CD4-positive, alpha-beta memory T cell (primary cell): ENCODE measurements at regions not wholly inside any gene's neighbourhood (a gene's known extent, or its start where the extent isn't known, plus 50 kb on each side); places are given as distances from the start of the nearest gene placed in this dataset.

Source experiments
- CTCF ChIA-PET: fragments of 350-600 bp; sonication (Branson Sonifier 250); formaldehyde crosslinking; loops from one replicate; lab custom pipeline; 2021; ENCODE audit warnings: inconsistent platforms; ENCODE audit not compliant: partially characterized antibody; lab: Charles Lee
- POLR2A ChIA-PET: fragments of 350-600 bp; sonication (Branson Sonifier 250); formaldehyde crosslinking; loops from one replicate; lab custom pipeline; 2021; ENCODE audit not compliant: partially characterized antibody; lab: Charles Lee
- DNase-seq, 5 donors: peaks; one replicate each; pipeline versions ENCODE4 v3.0.0 to v3.0.0-alpha.2; 2020 to 2022; ENCODE audit warnings: mixed read lengths in 1 of 5
- H3K27ac ChIP-seq: one replicate; pipeline ENCODE4 v1.7.0; 2013; ENCODE audit warnings: low read depth, low read length
- H3K27me3 ChIP-seq: 2 replicates; pipeline ENCODE4 v1.7.0; 2013; ENCODE audit warnings: mild to moderate bottlenecking, low read length, moderate library complexity; ENCODE audit not compliant: insufficient read depth
- H3K36me3 ChIP-seq: 2 replicates; pipeline ENCODE4 v1.7.0; 2013; ENCODE audit warnings: mild to moderate bottlenecking, low read length, moderate library complexity; ENCODE audit not compliant: insufficient read depth
- H3K4me1 ChIP-seq: 2 replicates; pipeline ENCODE4 v1.7.0; 2013; ENCODE audit warnings: mild to moderate bottlenecking, low read length, moderate library complexity; ENCODE audit not compliant: insufficient read depth
- H3K4me3 ChIP-seq, 2 donors: one replicate each; pipeline ENCODE4 v1.7.0; 2013; ENCODE audit warnings: low read length in 2 of 2, mild to moderate bottlenecking in 1 of 2
- H3K9me3 ChIP-seq, 2 donors: one replicate each; pipeline ENCODE4 v1.7.0; 2013; ENCODE audit warnings: low read length in 2 of 2, control low read depth in 1 of 2; ENCODE audit not compliant: control insufficient read depth in 1 of 2
- H3K27ac Mint-ChIP-seq, 7 donors: one replicate each; pipeline ENCODE4 v1.8.0; 2020 to 2021; ENCODE audit warnings: mixed read lengths in 7 of 7, mild to moderate bottlenecking in 6 of 7, inconsistent platforms in 3 of 7, moderate library complexity in 3 of 7
- H3K27me3 Mint-ChIP-seq, 2 donors: one replicate each; pipeline ENCODE4 v1.8.0; 2020 to 2021; ENCODE audit warnings: mixed read lengths in 2 of 2
- H3K36me3 Mint-ChIP-seq, 2 donors: one replicate each; pipeline ENCODE4 v1.8.0; 2020 to 2021; ENCODE audit warnings: mixed read lengths in 2 of 2, inconsistent platforms in 1 of 2, mild to moderate bottlenecking in 1 of 2
- H3K4me1 Mint-ChIP-seq, 4 donors: one replicate each; pipeline ENCODE4 v1.8.0; 2020 to 2021; ENCODE audit warnings: mixed read lengths in 4 of 4, mild to moderate bottlenecking in 1 of 4
- H3K4me3 Mint-ChIP-seq, 8 donors: one replicate each; pipeline ENCODE4 v1.8.0; 2020 to 2021; ENCODE audit warnings: mixed read lengths in 8 of 8, mild to moderate bottlenecking in 7 of 8, moderate library complexity in 6 of 8, inconsistent platforms in 3 of 8
- H3K9me3 Mint-ChIP-seq, 8 donors: one replicate each; pipeline ENCODE4 v1.8.0; 2020 to 2021; ENCODE audit warnings: mixed read lengths in 8 of 8, mild to moderate bottlenecking in 5 of 8, inconsistent platforms in 3 of 8, moderate library complexity in 1 of 8
- intact Hi-C: fragments of 100-400 bp; cut with micrococcal nuclease; formaldehyde crosslinking; loops from one replicate; pipeline ENCODE4 v1.15.1; 2023

DNA sequence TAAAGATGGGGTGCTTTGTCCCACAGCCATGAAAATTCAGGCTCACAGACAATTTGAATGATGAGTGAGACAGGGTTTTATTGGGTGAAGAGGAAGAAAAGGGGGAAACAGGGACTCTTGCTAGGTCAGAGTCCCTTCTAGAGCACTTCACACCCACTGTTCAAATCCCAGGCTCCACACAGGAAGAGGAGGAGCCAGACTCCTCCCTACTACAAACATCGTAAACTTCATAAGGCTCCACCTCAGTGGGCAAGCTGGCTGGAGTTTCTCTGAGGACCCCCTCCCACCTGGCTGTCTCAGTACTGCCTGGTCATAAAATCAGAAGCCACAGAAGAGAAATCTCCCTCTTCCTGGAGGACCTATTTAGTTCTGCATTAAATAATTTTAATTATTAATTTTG, 80.3 kb upstream of the KCNMB2 start:
- no peaks in the 10 kb centered on the region for H3K36me3 ChIP-seq
- no peak overlapping the region for H3K4me3 ChIP-seq
- no peak for DNase-seq
- intact Hi-C loops = no loop called here
- CTCF ChIA-PET = no interaction called here
- Mint-ChIP-seq H3K9me3 (no peaks in the 10 kb centered on the region), H3K4me3 (no peak overlapping the region), H3K27ac (no peak overlapping the region), H3K4me1 (peaks cover 0 to 2% (median 0%) of the 10 kb centered on the region in 4 donors), H3K36me3 (no peaks in the 10 kb centered on the region), H3K27me3 (peaks cover 6 to 10% of the 10 kb centered on the region in 2 donors)
- no peaks in the 10 kb centered on the region for H3K27me3 ChIP-seq
- no peak overlapping the region for H3K27ac ChIP-seq
- POLR2A ChIA-PET = no interaction called here
- no peaks in the 10 kb centered on the region for H3K4me1 ChIP-seq
- no peaks in the 10 kb centered on the region for H3K9me3 ChIP-seq

DNA sequence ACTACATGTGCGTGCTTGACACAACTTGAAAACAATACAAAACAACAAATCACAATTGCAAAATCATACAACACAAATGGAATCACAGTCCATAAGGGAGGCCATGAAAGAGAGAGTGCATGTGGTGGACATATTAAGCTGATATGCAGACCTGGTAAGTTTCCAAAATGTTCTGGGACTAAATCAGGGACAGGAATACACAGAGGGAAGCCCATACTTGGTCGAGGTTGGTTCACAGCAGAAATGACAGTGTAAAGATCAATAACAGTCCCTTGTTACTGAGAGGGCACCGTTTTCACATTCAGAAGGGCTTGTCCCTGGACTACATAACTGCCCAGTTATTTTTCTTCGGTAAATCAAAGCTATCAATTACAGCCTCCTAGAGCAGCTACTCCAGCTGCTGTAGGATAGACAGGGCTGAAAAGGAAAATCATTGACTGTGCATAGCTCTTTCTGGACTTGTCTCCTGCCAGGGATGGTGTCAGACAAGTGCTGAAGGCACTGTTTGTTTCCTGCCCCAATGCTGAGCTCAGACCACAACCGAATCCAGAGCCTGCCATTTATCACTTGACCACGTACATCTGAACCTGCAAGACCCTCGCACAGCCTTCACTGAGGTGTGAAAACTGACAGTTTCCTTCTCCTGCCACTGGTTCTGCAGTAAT, 79.5 kb upstream of the KCNMB2 start:
- Mint-ChIP-seq H3K27me3 (peaks cover 6 to 16% of the 10 kb centered on the region in 2 donors), H3K9me3 (no peaks in the 10 kb centered on the region), H3K36me3 (no peaks in the 10 kb centered on the region), H3K4me1 (peaks cover 0 to 2% (median 0%) of the 10 kb centered on the region in 4 donors), H3K4me3 (no peak overlapping the region), H3K27ac (no peak overlapping the region)
- ChIA-PET POLR2A (no interaction called here), CTCF (interaction anchor here (1.1 kb wide), 1 partner anchor 10 kb away, joined by 3 read pairs; no protein-coding TSS in a partner anchor)
- H3K27me3 ChIP-seq = no peaks in the 10 kb centered on the region
- H3K36me3 ChIP-seq = no peaks in the 10 kb centered on the region
- no peaks in the 10 kb centered on the region for H3K4me1 ChIP-seq
- intact Hi-C loops = no loop called here
- no peak overlapping the region for H3K27ac ChIP-seq
- H3K4me3 ChIP-seq = no peak overlapping the region
- H3K9me3 ChIP-seq = no peaks in the 10 kb centered on the region
- no peak for DNase-seq

DNA sequence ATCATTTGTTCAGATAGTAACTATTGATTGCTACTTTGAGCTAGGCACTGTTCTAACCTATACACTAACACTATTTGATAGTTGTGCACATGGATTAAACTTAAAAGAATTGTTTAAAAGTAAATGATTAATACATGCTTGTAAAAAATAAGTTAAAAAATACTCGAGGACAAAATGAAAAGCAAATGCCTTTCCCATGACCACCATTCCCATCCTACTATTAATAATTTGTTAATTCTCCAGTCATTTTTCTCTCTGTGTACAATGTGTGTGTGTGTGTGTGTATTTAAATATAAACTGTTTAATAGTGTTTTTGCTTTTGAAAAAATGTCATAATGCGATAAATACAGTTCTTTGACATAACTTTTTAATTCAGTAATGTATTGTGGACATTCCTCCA, 78.7 kb upstream of the KCNMB2 start:
- peaks cover 0 to 2% (median 0%) of the 10 kb centered on the region in 4 donors for H3K4me1 Mint-ChIP-seq
- POLR2A ChIA-PET = no interaction called here
- H3K4me3 ChIP-seq = no peak overlapping the region

DNA sequence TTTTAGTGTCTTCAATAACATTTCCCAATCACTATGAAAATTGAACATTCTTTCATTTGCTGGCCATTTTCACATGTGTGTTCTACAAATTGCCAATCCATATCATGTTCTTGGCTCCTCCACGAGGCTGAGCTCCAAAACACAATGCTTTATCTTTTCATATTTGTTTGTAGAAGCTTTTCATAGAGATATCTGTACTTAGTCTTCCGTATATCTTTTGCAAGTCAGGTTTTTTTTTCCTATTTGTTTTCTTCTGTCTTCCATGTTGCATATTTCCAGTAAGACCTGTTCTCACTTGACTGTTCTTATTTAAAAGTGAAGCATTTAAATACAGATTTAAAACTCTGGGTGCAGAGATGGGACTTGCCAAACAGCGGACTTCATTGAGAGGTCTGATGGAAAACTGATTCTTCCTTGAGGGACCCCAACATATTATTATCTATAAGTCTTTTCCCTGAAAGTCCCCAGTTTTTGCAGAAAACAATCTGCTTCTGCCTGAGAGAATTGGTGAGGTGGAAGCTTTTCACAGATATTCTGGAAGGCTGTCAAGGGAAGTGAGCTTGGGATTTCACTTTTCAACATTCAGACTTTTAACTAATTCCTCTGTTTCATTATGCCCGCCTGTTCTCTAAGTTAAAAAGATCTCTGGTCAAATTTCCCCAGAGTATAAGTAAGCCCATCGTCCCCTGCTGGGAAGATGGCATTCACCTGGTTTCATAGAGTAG, 77.8 kb upstream of the KCNMB2 start:
- H3K4me1 Mint-ChIP-seq = peaks cover 0 to 2% (median 0%) of the 10 kb centered on the region in 4 donors
- Histone ChIP-seq H3K4me3 (no peak overlapping the region), H3K36me3 (no peaks in the 10 kb centered on the region), H3K9me3 (no peaks in the 10 kb centered on the region), H3K27ac (no peak overlapping the region), H3K27me3 (no peaks in the 10 kb centered on the region), H3K4me1 (no peaks in the 10 kb centered on the region)
- H3K27ac Mint-ChIP-seq = no peak overlapping the region
- peaks cover 0 to 1% (median 0%) of the 10 kb centered on the region in 8 donors for H3K9me3 Mint-ChIP-seq
- no peak overlapping the region for H3K4me3 Mint-ChIP-seq
- no peak for DNase-seq
- intact Hi-C loops = no loop called here
- POLR2A ChIA-PET = no interaction called here
- no peaks in the 10 kb centered on the region for H3K36me3 Mint-ChIP-seq
- CTCF ChIA-PET = no interaction called here
- peaks cover 17 to 19% of the 10 kb centered on the region in 2 donors for H3K27me3 Mint-ChIP-seq

More for the DNA sequence above, 78.7 kb upstream of the KCNMB2 start:
- intact Hi-C loops = no loop called here
- DNase-seq = no peak
- Histone ChIP-seq H3K4me1 (no peaks in the 10 kb centered on the region), H3K9me3 (no peaks in the 10 kb centered on the region), H3K27me3 (no peaks in the 10 kb centered on the region), H3K36me3 (no peaks in the 10 kb centered on the region), H3K27ac (no peak overlapping the region)
- no peaks in the 10 kb centered on the region for H3K9me3 Mint-ChIP-seq
- H3K27me3 Mint-ChIP-seq = peaks cover 9 to 18% of the 10 kb centered on the region in 2 donors
- CTCF ChIA-PET = interaction anchor here (1.1 kb wide), 1 partner anchor 11 kb away, joined by 3 read pairs; no protein-coding TSS in a partner anchor
- H3K36me3 Mint-ChIP-seq = no peaks in the 10 kb centered on the region
- no peak overlapping the region for H3K27ac Mint-ChIP-seq
- H3K4me3 Mint-ChIP-seq = no peak overlapping the region

DNA sequence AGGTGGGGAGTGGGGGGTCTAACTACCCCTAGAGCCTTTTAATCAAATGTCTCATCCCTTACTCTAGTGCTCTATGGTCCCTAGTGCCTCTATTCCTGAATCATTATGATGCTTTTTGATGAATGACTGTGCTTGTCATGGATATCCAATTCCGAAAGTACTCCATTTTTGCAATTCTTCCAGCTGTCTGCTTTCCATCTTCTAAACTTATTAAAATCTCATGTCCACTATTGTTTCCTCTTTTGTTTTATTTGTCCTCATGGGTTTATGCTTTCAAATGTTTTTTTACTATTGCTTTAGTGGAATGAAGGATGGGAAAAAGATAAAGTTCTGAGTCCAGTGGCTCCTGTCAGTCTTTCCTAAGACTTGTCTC, 77.2 kb upstream of the KCNMB2 start:
- H3K4me1 ChIP-seq = no peaks in the 10 kb centered on the region
- ChIA-PET CTCF (no interaction called here), POLR2A (no interaction called here)
- Mint-ChIP-seq H3K27me3 (peaks cover 17 to 19% of the 10 kb centered on the region in 2 donors), H3K4me3 (no peak overlapping the region), H3K9me3 (peaks cover 0 to 1% (median 0%) of the 10 kb centered on the region in 8 donors), H3K27ac (no peak overlapping the region), H3K36me3 (no peaks in the 10 kb centered on the region), H3K4me1 (peaks cover 0 to 2% (median 0%) of the 10 kb centered on the region in 4 donors)
- no peaks in the 10 kb centered on the region for H3K9me3 ChIP-seq
- H3K4me3 ChIP-seq = no peak overlapping the region
- H3K36me3 ChIP-seq = no peaks in the 10 kb centered on the region
- intact Hi-C loops = no loop called here
- DNase-seq = no peak
- H3K27ac ChIP-seq = no peak overlapping the region
- no peaks in the 10 kb centered on the region for H3K27me3 ChIP-seq

DNA sequence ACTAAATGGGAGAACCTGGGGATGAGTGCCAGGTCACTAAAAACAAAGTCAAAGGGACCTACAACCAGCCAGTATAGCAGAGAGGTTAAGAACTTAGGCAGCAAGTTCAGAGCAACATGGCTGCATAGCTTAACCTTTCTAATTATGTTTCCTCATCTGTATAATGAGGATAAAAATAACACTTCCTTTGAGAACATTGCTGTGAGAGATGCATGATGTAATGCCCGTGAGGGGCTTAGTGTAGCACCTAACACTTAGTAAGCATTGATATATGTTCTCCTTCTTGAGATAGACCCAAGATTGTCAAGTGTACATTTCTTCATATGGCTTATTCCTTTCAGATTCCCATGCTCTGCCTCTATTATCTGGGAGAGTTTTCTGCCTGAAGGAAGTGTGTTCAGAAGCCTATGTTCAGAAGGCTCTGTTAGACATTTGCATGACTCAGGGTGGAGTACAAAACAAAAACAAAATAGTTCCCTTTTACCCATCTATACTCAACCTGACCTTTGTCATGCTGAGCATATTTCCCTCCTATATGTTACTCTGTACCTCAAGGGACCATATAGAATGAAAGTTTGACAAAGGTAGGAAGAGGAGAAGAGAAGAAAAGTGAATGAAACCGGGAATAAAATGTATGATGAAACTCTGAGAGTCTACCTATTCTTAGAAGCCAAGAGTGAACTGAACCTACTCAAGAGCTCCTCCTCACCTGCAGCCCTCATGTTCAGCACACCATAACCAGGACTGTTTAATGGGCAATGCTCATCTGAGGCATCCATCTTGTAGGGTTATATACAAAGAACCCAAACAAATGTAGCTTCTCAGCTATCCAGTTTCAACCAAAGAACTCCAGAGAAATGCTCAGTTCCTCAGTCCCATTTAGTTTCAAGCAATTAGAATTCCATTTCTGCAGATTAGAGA, 70.7 kb upstream of the KCNMB2 start:
- intact Hi-C loops = no loop called here
- H3K4me1 Mint-ChIP-seq = no peaks in the 10 kb centered on the region
- Histone ChIP-seq H3K27ac (no peak overlapping the region), H3K4me1 (no peaks in the 10 kb centered on the region), H3K27me3 (no peaks in the 10 kb centered on the region), H3K9me3 (no peaks in the 10 kb centered on the region), H3K36me3 (no peaks in the 10 kb centered on the region), H3K4me3 (no peak overlapping the region)
- H3K27me3 Mint-ChIP-seq = peaks cover 14 to 18% of the 10 kb centered on the region in 2 donors
- peaks cover 0 to 3% (median 0%) of the 10 kb centered on the region in 8 donors for H3K9me3 Mint-ChIP-seq
- H3K27ac Mint-ChIP-seq = no peak overlapping the region
- CTCF ChIA-PET = no interaction called here
- no peaks in the 10 kb centered on the region for H3K36me3 Mint-ChIP-seq
- DNase-seq = no peak
- no peak overlapping the region for H3K4me3 Mint-ChIP-seq
- POLR2A ChIA-PET = no interaction called here

DNA sequence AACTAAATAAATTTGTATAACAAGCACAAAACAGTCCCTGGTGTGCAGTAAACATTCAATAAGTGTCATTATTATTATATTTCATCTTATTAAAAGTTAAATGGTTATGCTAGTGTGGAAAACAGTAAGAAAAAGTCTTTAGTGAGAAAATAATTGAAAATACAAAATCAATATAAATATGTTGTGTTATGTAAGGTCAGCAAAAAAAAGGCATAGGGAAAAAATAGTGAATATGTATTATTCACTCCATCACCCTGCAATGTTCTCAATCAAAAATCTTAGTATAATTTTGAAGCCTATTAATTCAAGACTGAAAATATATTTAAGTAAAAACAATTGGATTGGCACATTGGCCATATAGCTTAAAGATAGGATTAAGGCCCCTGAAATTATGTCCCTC, 63.3 kb upstream of the KCNMB2 start:
- Mint-ChIP-seq H3K27ac (no peak overlapping the region), H3K4me3 (no peak overlapping the region), H3K36me3 (no peaks in the 10 kb centered on the region), H3K27me3 (peaks cover 6 to 11% of the 10 kb centered on the region in 2 donors), H3K9me3 (no peaks in the 10 kb centered on the region), H3K4me1 (no peaks in the 10 kb centered on the region)
- no peak overlapping the region for H3K4me3 ChIP-seq
- POLR2A ChIA-PET = no interaction called here
- no peaks in the 10 kb centered on the region for H3K4me1 ChIP-seq
- no peaks in the 10 kb centered on the region for H3K27me3 ChIP-seq
- H3K36me3 ChIP-seq = no peaks in the 10 kb centered on the region
- intact Hi-C loops = no loop called here
- no peaks in the 10 kb centered on the region for H3K9me3 ChIP-seq
- H3K27ac ChIP-seq = no peak overlapping the region
- DNase-seq = no peak
- CTCF ChIA-PET = no interaction called here
